ENCODE measurements at regions not wholly inside any gene's neighbourhood (a gene's known extent, or its start where the extent isn't known, plus 50 kb on each side); places are given as distances from the start of the nearest gene placed in this dataset.
"Not testable (repeated sequence)": the region's sequence is repeated elsewhere in the genome, so short reads cannot be mapped to it uniquely, and the experiment has no call there.

DNA sequence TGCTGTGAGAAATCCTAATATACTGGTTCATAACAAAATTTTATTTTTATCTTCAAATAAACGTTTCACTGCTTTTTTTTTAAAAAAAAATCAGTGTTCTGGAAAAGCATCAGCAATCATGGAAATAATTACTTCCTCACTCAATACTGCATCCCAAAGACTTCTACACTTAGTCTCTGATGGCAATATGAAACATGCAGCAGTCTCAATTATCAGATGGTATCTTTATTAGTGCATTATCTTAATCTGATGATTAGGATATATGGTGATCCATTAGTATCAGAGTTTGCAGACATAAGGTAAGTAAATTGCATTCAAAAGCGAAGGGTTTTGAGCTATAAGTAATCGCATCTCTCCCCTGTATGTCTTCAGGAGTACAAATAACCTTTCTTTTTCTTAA, 218.3 kb upstream of the EDNRB start:
- no peak for DNase-seq (ENCODE audit: low read depth in 1 of 2, low spot score in 1 of 2)
- no peak for TF ChIP-seq JUND (IDR thresholded peaks at IDR 0.05; ENCODE audit: low read depth)
- in situ Hi-C loops (cut with HindIII; ENCODE audit: low pct_unique_long_range_greater_than_20kb, low sequenced_read_pairs): no loop called here

DNA sequence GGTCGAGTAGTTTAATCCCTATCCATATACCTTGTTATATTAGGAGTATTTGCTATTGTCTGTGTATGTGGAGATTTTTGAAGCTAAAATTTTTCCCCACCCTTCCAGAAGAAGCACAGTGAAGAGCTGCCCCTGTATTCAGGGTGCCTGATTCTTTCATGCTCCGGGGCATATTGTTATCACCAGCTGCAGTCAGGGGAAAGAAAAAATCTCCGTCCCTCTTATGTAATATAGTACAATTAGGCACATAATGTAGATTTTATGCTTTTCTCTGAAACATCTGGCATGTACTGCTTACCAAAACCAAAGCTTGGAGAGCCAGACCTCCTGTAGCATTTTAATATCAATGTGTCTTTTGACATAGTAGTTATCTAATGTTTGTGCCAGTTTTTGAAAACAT, 214.9 kb upstream of the EDNRB start:
- no peak for TF ChIP-seq JUND (IDR thresholded peaks at IDR 0.05; ENCODE audit: low read depth)
- DNase-seq (ENCODE audit: low read depth in 1 of 2, low spot score in 1 of 2): no peak
- in situ Hi-C loops (cut with HindIII; ENCODE audit: low pct_unique_long_range_greater_than_20kb, low sequenced_read_pairs): no loop called here

DNA sequence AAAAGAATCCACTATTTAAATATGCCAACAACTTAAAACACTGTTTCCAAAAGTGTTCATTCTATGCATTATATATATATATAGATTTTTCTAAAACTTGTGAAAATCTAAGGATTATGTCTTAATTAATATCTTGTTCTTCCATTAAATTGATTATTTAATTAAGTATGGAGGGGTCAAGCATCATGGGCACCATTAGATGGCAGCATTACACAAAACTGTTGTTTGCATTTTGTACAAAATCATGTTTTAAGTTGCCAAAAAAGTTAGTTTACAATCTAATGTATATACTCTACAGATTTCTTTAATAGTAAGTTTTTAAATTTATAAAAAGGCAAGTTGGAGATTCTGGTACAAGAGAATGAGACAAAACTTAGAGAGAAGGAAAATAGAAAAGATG, 213.2 kb upstream of the EDNRB start:
- TF ChIP-seq JUND (IDR thresholded peaks at IDR 0.05; ENCODE audit: low read depth): no peak
- in situ Hi-C loops (cut with HindIII; ENCODE audit: low pct_unique_long_range_greater_than_20kb, low sequenced_read_pairs): no loop called here
- no peak for DNase-seq (ENCODE audit: low read depth in 1 of 2, low spot score in 1 of 2)

DNA sequence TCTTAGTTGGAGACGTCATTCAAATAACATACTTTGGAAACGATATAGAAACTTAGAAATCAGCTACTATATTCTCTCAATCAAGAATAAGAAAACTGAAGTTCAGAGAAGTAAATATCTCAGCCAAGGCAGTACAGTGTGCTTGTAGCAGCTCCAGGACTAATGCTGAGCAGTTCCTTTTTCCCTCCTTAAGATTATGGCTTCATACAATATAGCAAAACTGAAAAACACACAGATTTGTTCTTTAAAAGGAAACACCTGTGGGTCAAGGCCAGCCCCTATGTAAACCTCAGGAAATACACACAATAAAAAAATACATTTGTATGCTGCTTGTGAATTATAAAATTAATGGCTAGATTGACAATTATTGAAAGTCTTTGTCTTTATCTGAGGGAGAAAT, 212.7 kb upstream of the EDNRB start:
- no peak for TF ChIP-seq JUND (IDR thresholded peaks at IDR 0.05; ENCODE audit: low read depth)
- no peak for DNase-seq (ENCODE audit: low read depth in 1 of 2, low spot score in 1 of 2)
- in situ Hi-C loops (cut with HindIII; ENCODE audit: low pct_unique_long_range_greater_than_20kb, low sequenced_read_pairs): no loop called here

DNA sequence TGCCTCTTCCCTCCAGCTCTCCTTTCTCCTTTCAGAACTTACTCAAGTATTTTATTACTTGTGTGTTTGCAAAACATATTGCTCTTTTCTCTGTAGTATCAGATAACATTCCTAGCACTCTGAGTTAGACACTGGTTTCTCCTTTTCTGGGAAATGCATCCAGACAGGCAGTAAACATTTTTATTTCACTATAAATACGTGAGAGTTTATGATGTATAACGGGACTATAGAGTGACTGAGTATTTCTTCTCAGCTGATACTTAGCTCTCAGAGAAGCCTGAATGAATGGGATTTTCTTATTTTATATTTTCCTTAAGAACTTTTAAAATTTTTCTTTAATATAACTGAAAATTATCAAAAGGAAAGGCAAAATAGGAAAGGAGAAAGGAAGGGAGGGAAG, 211.2 kb upstream of the EDNRB start:
- TF ChIP-seq JUND (IDR thresholded peaks at IDR 0.05; ENCODE audit: low read depth): no peak
- DNase-seq (ENCODE audit: low read depth in 1 of 2, low spot score in 1 of 2): no peak
- in situ Hi-C loops (cut with HindIII; ENCODE audit: low pct_unique_long_range_greater_than_20kb, low sequenced_read_pairs): no loop called here

DNA sequence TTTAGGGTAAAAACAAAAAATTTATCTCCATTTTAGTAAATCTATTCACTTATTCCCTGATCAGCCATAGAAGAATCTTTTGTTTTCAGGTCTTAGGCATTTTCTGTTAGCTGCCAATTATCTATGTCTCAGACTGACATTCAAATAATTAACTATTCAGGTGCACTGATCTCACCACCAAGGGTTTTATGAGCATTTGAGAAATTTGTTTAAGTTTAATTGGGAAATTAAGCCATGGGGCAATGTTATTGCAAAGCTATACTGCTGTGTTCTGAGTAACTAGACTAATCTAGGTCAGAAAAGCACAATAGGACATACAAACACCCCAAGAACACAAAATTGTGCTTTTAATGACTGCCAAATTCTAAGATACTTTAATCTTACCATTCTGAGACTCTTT, 210.7 kb upstream of the EDNRB start:
- no peak for DNase-seq (ENCODE audit: low read depth in 1 of 2, low spot score in 1 of 2)
- no peak for TF ChIP-seq JUND (IDR thresholded peaks at IDR 0.05; ENCODE audit: low read depth)
- in situ Hi-C loops (cut with HindIII; ENCODE audit: low pct_unique_long_range_greater_than_20kb, low sequenced_read_pairs): no loop called here

DNA sequence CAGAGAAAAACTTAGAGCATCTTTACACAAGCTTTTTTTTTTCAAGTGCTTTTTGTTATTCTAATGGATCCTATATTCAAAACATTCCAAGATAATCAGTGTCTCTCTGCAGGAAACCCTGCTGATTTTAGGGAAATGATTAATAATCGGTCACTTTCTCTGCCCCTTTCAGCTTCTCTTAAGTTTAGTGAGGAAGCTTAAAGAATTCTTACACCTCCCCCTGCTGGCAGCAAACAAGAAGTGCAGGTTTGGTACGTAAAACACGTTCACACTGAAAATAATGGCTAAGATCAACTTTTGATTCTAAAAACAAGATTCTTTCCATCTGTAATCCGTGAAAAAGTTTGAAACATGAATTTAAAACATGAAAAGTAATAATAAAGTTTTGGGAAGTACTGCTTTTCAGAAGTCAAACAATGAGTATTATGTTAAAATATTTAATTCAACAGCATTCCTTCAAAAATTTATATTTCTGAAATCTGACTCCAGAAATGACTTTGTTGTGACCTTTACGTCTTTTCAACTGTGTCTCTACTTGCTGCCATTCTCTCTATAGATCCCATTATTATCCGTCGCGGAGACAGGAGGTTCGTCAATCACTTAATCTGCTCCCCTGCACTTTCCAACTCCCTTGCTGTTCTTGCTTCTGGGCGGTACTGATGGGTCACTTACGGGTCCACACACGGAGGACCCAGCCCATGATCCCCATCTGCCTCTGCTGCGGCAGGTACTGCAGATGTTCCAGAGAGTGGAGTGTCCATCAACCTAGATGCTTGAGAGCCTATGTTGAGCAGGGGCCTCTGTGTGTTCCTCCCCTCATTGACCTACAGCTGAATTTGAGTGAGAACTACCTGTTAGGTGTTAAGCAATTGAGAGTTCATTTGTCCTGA, 203.1 kb upstream of the EDNRB start:
- DNase-seq (ENCODE audit: low read depth in 1 of 2, low spot score in 1 of 2): peak in 1 of 2 experiments; percentile 59
- in situ Hi-C loops (cut with HindIII; ENCODE audit: low pct_unique_long_range_greater_than_20kb, low sequenced_read_pairs): no loop called here
- no peak for TF ChIP-seq JUND (IDR thresholded peaks at IDR 0.05; ENCODE audit: low read depth)

DNA sequence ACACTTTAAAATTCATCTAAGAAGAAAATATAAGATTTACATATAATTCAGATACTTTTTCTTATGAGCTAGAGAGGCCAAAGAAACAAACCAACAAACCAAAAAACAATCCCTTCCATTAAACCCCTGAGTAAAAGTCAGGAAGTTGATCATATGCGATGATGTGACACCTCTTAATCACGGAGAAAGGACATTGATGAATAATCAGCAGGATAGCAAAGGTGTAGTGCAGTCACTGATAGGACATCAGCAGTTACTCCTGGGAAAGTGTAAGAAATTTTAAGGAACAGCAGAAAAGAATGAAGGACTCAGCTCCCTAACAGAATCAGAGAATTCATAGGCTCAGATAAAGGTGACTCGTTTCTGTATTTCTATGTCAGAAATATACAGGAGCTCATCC, 202.4 kb upstream of the EDNRB start:
- TF ChIP-seq JUND (IDR thresholded peaks at IDR 0.05; ENCODE audit: low read depth): no peak
- in situ Hi-C loops (cut with HindIII; ENCODE audit: low pct_unique_long_range_greater_than_20kb, low sequenced_read_pairs): no loop called here
- no peak for DNase-seq (ENCODE audit: low read depth in 1 of 2, low spot score in 1 of 2)

DNA sequence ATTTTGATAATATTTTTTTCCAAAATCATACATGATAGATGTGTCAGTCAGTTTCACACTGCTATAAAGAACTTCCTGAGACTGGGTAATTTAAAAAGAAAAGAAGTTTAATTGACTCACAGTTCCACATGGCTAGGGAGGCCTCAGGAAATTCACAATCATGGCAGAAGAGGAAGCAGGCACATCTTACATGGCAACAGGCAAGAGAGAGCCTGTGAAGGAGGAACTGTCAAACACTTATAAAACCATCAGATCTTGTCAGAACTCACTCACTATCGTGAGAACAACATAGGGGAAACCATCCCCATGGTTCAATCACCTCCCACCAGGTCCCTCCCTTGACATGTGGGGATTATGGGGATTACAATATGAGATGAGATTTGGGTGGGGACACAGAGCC, 201.5 kb upstream of the EDNRB start:
- in situ Hi-C loops (cut with HindIII; ENCODE audit: low pct_unique_long_range_greater_than_20kb, low sequenced_read_pairs); DNase-seq (ENCODE audit: low read depth in 1 of 2, low spot score in 1 of 2): not testable (repeated sequence)

DNA sequence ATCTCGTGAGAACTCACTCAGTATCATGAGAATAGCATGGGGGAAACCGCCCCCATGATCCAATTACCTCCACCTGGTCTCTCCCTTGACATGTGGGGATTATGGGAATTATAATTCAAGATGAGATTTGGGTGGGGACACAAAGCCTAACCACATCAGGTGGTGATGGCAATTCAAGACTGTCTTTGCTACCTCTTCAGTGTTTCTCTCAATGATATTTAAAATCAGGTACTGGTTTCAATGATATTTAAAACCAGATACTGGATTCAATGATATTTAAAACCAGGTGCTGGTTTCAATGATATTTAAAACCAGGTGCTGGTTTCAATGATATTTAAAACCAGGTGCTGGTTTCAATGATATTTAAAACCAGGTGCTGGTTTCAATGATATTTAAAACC, 198.4 kb upstream of the EDNRB start:
- in situ Hi-C loops (cut with HindIII; ENCODE audit: low pct_unique_long_range_greater_than_20kb, low sequenced_read_pairs); DNase-seq (ENCODE audit: low read depth in 1 of 2, low spot score in 1 of 2): not testable (repeated sequence)

DNA sequence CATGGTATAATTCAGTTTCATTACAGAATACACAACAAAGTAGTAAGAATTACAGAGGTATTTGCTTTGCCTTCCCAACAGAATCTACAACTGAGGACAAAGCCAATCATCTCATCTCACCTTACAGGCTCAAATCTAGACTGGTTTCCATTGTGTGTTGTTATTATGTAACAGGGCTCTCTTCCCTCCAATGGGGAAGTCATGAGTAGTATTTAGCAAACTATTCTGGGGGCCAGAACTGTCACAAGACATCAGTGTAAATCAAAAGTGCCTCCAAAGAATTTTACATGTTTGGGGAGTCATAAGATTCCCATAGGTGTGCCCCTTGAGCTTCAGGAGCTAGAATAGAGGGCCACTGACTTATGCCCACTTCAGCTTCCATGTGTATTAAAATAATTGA, 187.0 kb upstream of the EDNRB start:
- no peak for DNase-seq (ENCODE audit: low read depth in 1 of 2, low spot score in 1 of 2)
- in situ Hi-C loops (cut with HindIII; ENCODE audit: low pct_unique_long_range_greater_than_20kb, low sequenced_read_pairs): no loop called here
- TF ChIP-seq JUND (IDR thresholded peaks at IDR 0.05; ENCODE audit: low read depth): no peak

DNA sequence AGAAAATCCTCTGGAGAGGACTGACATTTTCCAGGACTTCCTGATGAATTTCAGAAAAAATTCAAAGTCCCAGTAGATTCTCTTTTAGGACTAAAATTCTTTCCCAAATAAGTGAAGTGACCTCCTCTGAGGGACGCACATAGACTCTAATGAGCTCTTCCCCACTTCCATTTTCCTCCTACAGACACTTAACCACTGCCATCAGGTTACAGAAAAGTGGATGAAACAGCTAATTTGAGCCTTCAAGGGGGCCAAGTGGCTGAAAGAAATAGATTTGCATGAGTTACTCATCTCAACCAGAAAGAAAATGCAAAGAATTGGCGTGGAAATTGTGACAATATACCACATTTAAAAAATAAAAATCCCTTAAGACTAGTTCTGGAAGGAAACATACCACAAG, 185.3 kb upstream of the EDNRB start:
- TF ChIP-seq JUND (IDR thresholded peaks at IDR 0.05; ENCODE audit: low read depth): no peak
- no peak for DNase-seq (ENCODE audit: low read depth in 1 of 2, low spot score in 1 of 2)
- in situ Hi-C loops (cut with HindIII; ENCODE audit: low pct_unique_long_range_greater_than_20kb, low sequenced_read_pairs): no loop called here

DNA sequence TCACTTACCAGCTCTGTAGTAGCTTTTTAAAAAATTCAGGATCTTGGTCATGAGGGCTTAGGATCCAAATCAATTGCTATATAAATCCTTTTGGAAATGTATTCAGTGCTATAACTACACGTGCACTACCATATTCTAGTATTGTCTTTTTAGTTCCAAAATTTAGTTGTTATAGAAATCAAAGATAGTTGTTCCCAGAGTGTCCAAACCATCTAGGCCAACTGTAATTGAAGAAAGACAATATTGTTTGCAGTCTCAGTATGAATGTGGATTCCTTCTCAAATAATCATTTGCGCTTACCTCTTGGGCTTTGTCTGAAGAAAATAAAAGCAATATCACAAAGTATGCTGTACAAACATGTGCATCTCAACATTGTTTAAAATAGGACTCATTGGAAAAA, 184.1 kb upstream of the EDNRB start:
- in situ Hi-C loops (cut with HindIII; ENCODE audit: low pct_unique_long_range_greater_than_20kb, low sequenced_read_pairs): no loop called here
- no peak for DNase-seq (ENCODE audit: low read depth in 1 of 2, low spot score in 1 of 2)
- no peak for TF ChIP-seq JUND (IDR thresholded peaks at IDR 0.05; ENCODE audit: low read depth)

DNA sequence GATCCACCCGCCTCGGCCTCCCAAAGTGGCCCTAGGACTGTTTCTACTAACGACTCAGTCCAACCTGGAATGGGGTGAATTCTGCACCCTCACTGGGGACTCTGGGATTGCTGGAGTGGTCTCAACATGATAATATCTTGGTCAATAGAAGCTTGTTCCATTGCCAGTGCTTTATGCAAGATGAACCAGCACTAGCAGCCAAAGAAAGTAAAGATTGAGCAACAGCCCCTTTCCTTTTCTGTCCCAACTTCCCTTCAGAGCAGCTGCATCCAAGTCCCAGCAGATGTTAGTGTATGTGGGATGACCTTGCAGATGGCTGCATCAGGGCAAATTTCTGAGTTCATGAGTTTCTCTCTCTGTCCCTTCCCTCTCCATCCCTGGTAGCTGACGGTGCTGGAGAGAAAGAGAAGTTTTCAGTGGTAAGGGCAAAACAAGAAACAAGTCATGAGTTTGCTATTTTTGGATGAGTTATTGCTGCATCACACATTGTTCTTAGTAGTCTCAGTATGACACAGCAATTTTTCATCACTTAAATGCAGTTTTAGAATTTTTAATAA, 183.6 kb upstream of the EDNRB start:
- in situ Hi-C loops (cut with HindIII; ENCODE audit: low pct_unique_long_range_greater_than_20kb, low sequenced_read_pairs): no loop called here
- DNase-seq (ENCODE audit: low read depth in 1 of 2, low spot score in 1 of 2): no peak
- TF ChIP-seq JUND (IDR thresholded peaks at IDR 0.05; ENCODE audit: low read depth): no peak

Data from T47D (cell line).